ENCODE measurements at regions not wholly inside any gene's neighbourhood (a gene's known extent, or its start where the extent isn't known, plus 50 kb on each side); places are given as distances from the start of the nearest gene placed in this dataset.
A peak's percentile ranks its signal among the peaks of the same experiment; 100 is the strongest.
"Not testable (repeated sequence)": the region's sequence is repeated elsewhere in the genome, so short reads cannot be mapped to it uniquely, and the experiment has no call there.

DNA sequence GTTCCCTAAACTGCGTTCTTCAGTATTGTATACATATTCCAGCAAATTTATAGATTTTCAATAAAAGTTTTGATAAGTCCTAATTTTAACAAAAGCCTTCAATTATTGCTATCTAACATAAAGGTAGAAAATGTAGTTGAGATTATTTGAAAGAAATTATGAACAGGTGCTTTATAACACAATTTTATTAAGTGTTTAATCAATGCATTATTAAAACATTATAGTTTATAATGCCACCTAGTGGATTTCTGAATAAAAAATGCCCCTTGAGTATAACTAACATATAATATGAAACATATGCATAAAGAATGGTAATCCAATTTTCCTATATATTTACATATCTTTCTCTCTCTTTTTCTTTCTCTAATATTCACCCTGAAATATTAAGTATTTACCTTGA, 515.3 kb downstream of the SLC6A15 start:
- POLR2A ChIA-PET, result no interaction called here
- intact Hi-C loops (cut with micrococcal nuclease), result loop anchor here in 1 of 2 donors (1.0 kb wide), 1 partner anchor 1711 kb away; the partner anchor contains the start of gene TMTC2
- H3K27me3 Mint-ChIP-seq, result peaks cover 0 to 3% (median 0%) of the 10 kb centered on the region in 5 donors
- Histone ChIP-seq H3K4me1 (ENCODE audit: control insufficient read depth in 2 of 2, insufficient read depth in 2 of 2, low read length in 2 of 2) (no peaks in the 10 kb centered on the region), H3K27ac (ENCODE audit: low read depth, low read length) (no peak overlapping the region), H3K27me3 (ENCODE audit: control insufficient read depth in 2 of 2, insufficient read depth in 2 of 2, low read length in 2 of 2) (no peaks in the 10 kb centered on the region), H3K36me3 (ENCODE audit: control insufficient read depth in 2 of 3, insufficient read depth in 3 of 3, low read length in 3 of 3) (no peaks in the 10 kb centered on the region), H3K4me3 (ENCODE audit: low read length) (no peak overlapping the region), H3K9me3 (ENCODE audit: control insufficient read depth in 2 of 3, low read length in 3 of 3) (no peaks in the 10 kb centered on the region)
- no peak overlapping the region for H3K27ac Mint-ChIP-seq
- H3K4me1 Mint-ChIP-seq, result no peaks in the 10 kb centered on the region
- no peaks in the 10 kb centered on the region for H3K36me3 Mint-ChIP-seq
- CTCF ChIA-PET, result no interaction called here
- H3K9me3 Mint-ChIP-seq, result peaks cover 0 to 2% (median 0%) of the 10 kb centered on the region in 11 donors
- ATAC-seq, result no peak
- H3K4me3 Mint-ChIP-seq, result no peak overlapping the region
- no peak for DNase-seq

DNA sequence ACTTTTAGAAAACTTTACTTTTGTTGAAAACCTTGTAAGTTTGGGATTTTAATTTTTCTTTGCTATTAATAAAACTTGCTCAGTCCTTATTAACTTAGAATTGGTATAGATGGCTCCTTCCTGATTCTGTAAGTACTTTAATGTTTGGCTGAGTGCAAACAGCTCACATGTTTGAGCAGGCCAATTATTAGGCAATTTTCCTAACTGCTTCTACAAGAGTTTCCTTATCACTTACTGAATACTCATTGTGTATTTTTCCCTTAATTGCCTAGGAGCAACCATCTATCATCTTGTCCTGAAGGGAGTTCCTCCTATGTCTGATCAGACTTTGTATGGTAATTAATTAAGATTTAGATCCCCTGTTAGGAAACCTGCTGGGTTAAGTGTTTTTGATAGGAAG, 521.4 kb downstream of the SLC6A15 start:
- POLR2A ChIA-PET; H3K27ac Mint-ChIP-seq; H3K36me3 Mint-ChIP-seq; H3K4me1 Mint-ChIP-seq; H3K9me3 ChIP-seq (ENCODE audit: control insufficient read depth in 2 of 3, low read length in 3 of 3); H3K27me3 ChIP-seq (ENCODE audit: control insufficient read depth in 2 of 2, insufficient read depth in 2 of 2, low read length in 2 of 2); H3K4me3 Mint-ChIP-seq; H3K36me3 ChIP-seq (ENCODE audit: control insufficient read depth in 2 of 3, insufficient read depth in 3 of 3, low read length in 3 of 3); H3K4me1 ChIP-seq (ENCODE audit: control insufficient read depth in 2 of 2, insufficient read depth in 2 of 2, low read length in 2 of 2); H3K27ac ChIP-seq (ENCODE audit: low read depth, low read length); H3K27me3 Mint-ChIP-seq; DNase-seq; CTCF ChIA-PET; intact Hi-C loops (cut with micrococcal nuclease); H3K4me3 ChIP-seq (ENCODE audit: low read length); ATAC-seq: not testable (repeated sequence)
- H3K9me3 Mint-ChIP-seq, result peaks cover 1 to 14% (median 5%) of the 10 kb centered on the region in 11 donors

DNA sequence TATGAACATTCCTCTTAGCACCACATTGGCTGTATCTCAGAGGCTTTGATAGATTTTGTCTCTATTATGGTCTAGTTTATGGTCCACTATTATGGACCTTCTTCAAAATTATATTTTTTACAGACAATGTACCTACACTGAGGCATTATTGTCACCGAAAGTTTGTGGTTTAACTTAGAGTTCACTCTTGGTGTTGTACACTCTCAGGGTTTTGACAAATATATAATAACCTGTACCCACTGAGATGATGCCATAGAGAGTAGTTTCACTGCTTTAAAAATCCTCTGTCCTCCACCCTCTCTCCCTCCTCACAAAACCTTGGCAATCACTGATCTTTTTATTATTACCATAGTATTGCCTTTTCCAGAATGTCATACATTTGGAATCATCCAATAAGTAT, 528.2 kb downstream of the SLC6A15 start:
- Histone ChIP-seq H3K36me3 (ENCODE audit: control insufficient read depth in 2 of 3, insufficient read depth in 3 of 3, low read length in 3 of 3) (no peaks in the 10 kb centered on the region), H3K27ac (ENCODE audit: low read depth, low read length) (no peak overlapping the region), H3K4me1 (ENCODE audit: control insufficient read depth in 2 of 2, insufficient read depth in 2 of 2, low read length in 2 of 2) (no peaks in the 10 kb centered on the region), H3K9me3 (ENCODE audit: control insufficient read depth in 2 of 3, low read length in 3 of 3) (no peaks in the 10 kb centered on the region), H3K27me3 (ENCODE audit: control insufficient read depth in 2 of 2, insufficient read depth in 2 of 2, low read length in 2 of 2) (no peaks in the 10 kb centered on the region), H3K4me3 (ENCODE audit: low read length) (no peak overlapping the region)
- peaks cover 0 to 19% (median 5%) of the 10 kb centered on the region in 11 donors for H3K9me3 Mint-ChIP-seq
- H3K27me3 Mint-ChIP-seq, result no peaks in the 10 kb centered on the region
- ChIA-PET POLR2A (no interaction called here), CTCF (no interaction called here)
- H3K27ac Mint-ChIP-seq, result no peak overlapping the region
- no peaks in the 10 kb centered on the region for H3K36me3 Mint-ChIP-seq
- H3K4me3 Mint-ChIP-seq, result no peak overlapping the region
- ATAC-seq (no peak), DNase-seq (no peak)
- intact Hi-C loops (cut with micrococcal nuclease), result no loop called here
- no peaks in the 10 kb centered on the region for H3K4me1 Mint-ChIP-seq

GRCh38 chr12:84382486-84382885, 530.1 kb downstream of the SLC6A15 start:
- H3K36me3 ChIP-seq (ENCODE audit: control insufficient read depth in 2 of 3, insufficient read depth in 3 of 3, low read length in 3 of 3); DNase-seq; POLR2A ChIA-PET; H3K27ac Mint-ChIP-seq; H3K4me1 ChIP-seq (ENCODE audit: control insufficient read depth in 2 of 2, insufficient read depth in 2 of 2, low read length in 2 of 2); H3K27me3 Mint-ChIP-seq; H3K27ac ChIP-seq (ENCODE audit: low read depth, low read length); CTCF ChIA-PET; H3K4me3 Mint-ChIP-seq; H3K4me1 Mint-ChIP-seq; ATAC-seq; H3K4me3 ChIP-seq (ENCODE audit: low read length); intact Hi-C loops (cut with micrococcal nuclease); H3K9me3 ChIP-seq (ENCODE audit: control insufficient read depth in 2 of 3, low read length in 3 of 3); H3K36me3 Mint-ChIP-seq; H3K27me3 ChIP-seq (ENCODE audit: control insufficient read depth in 2 of 2, insufficient read depth in 2 of 2, low read length in 2 of 2): not testable (repeated sequence)
- peaks cover 0 to 16% (median 5%) of the 10 kb centered on the region in 11 donors for H3K9me3 Mint-ChIP-seq

- CTCF ChIA-PET, result no interaction called here
- ATAC-seq, result no peak
Observed at GRCh38 chr12:84376320-84376719, 536.3 kb downstream of the SLC6A15 start.

DNA sequence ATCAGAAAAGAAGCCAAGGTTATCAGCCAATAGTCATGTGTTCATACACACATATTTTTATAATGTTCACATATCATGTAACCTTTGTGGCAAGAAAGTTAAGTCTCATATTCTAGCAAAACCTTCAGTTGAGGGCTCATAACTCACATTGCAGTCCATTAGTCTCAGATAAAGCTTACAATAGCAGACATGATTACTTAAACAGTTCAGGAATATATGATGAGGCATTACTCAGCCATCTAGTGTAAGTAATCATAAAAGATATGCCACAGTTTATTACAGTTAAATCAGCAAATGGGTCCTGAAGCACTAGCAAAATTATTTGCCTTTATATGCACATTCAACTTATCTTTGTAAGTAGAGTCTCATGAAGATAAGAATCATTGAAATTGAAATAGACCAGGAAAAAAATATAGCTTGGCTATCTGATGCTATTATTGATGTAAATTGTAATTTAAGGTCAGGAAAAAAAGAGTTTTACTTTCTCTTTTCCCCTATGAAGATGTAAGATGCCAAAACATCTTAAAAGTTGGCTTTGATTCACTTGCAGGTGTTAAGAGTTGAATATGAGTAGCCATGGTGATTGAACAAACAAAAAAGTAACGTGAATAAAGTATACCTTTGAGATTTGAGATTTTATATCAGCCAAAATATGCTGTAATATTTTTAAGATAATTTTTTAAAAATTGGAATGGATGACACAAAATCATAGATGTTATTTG, 537.0 kb downstream of the SLC6A15 start:
- DNase-seq (no peak), ATAC-seq (no peak)
- H3K9me3 ChIP-seq (ENCODE audit: control insufficient read depth in 2 of 3, low read length in 3 of 3), result no peaks in the 10 kb centered on the region
- H3K4me3 Mint-ChIP-seq, result no peak overlapping the region
- H3K9me3 Mint-ChIP-seq, result peaks cover 0 to 11% (median 2%) of the 10 kb centered on the region in 11 donors
- intact Hi-C loops (cut with micrococcal nuclease), result no loop called here
- ChIA-PET POLR2A (no interaction called here), CTCF (no interaction called here)
- no peaks in the 10 kb centered on the region for H3K36me3 ChIP-seq (ENCODE audit: control insufficient read depth in 2 of 3, insufficient read depth in 3 of 3, low read length in 3 of 3)
- no peak overlapping the region for H3K27ac ChIP-seq (ENCODE audit: low read depth, low read length)
- no peaks in the 10 kb centered on the region for H3K27me3 ChIP-seq (ENCODE audit: control insufficient read depth in 2 of 2, insufficient read depth in 2 of 2, low read length in 2 of 2)
- no peaks in the 10 kb centered on the region for H3K4me1 Mint-ChIP-seq
- no peak overlapping the region for H3K27ac Mint-ChIP-seq
- no peak overlapping the region for H3K4me3 ChIP-seq (ENCODE audit: low read length)
- no peaks in the 10 kb centered on the region for H3K27me3 Mint-ChIP-seq
- no peaks in the 10 kb centered on the region for H3K4me1 ChIP-seq (ENCODE audit: control insufficient read depth in 2 of 2, insufficient read depth in 2 of 2, low read length in 2 of 2)
- H3K36me3 Mint-ChIP-seq, result no peaks in the 10 kb centered on the region

More at GRCh38 chr12:84376320-84376719, 536.3 kb downstream of the SLC6A15 start:
- H3K36me3 ChIP-seq (ENCODE audit: control insufficient read depth in 2 of 3, insufficient read depth in 3 of 3, low read length in 3 of 3), result no peaks in the 10 kb centered on the region
- no peaks in the 10 kb centered on the region for H3K27me3 ChIP-seq (ENCODE audit: control insufficient read depth in 2 of 2, insufficient read depth in 2 of 2, low read length in 2 of 2)
- H3K27ac ChIP-seq (ENCODE audit: low read depth, low read length), result no peak overlapping the region
- no peaks in the 10 kb centered on the region for H3K27me3 Mint-ChIP-seq
- intact Hi-C loops (cut with micrococcal nuclease), result no loop called here
- POLR2A ChIA-PET, result no interaction called here
- no peaks in the 10 kb centered on the region for H3K36me3 Mint-ChIP-seq
- peaks cover 0 to 11% (median 2%) of the 10 kb centered on the region in 11 donors for H3K9me3 Mint-ChIP-seq
- H3K4me1 Mint-ChIP-seq, result no peaks in the 10 kb centered on the region
- H3K4me3 ChIP-seq (ENCODE audit: low read length), result no peak overlapping the region
- H3K4me3 Mint-ChIP-seq, result no peak overlapping the region
- no peak for DNase-seq
- no peaks in the 10 kb centered on the region for H3K4me1 ChIP-seq (ENCODE audit: control insufficient read depth in 2 of 2, insufficient read depth in 2 of 2, low read length in 2 of 2)
- no peaks in the 10 kb centered on the region for H3K9me3 ChIP-seq (ENCODE audit: control insufficient read depth in 2 of 3, low read length in 3 of 3)
- H3K27ac Mint-ChIP-seq, result no peak overlapping the region

DNA sequence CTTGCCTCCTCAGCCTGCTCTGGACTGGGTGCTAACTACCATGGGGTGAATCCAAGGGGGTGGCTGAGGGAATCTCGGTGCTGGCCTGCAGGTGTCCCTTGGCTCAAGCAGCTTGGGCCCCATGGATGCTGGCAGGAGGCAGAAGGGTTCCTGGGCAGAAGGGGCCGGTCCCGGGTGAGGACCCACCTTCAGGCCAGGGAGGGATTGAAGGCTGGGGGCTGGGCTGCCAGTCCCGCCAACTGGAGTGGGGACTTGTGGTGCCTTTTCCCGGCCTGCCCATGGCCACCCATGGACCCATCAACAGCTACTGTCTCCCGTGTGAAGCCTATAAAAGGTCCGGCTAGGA, 550.1 kb downstream of the SLC6A15 start:
- no peaks in the 10 kb centered on the region for H3K36me3 Mint-ChIP-seq
- Histone ChIP-seq H3K4me1 (ENCODE audit: control insufficient read depth in 2 of 2, insufficient read depth in 2 of 2, low read length in 2 of 2) (no peaks in the 10 kb centered on the region), H3K27me3 (ENCODE audit: control insufficient read depth in 2 of 2, insufficient read depth in 2 of 2, low read length in 2 of 2) (no peaks in the 10 kb centered on the region), H3K27ac (ENCODE audit: low read depth, low read length) (no peak overlapping the region), H3K36me3 (ENCODE audit: control insufficient read depth in 2 of 3, insufficient read depth in 3 of 3, low read length in 3 of 3) (no peaks in the 10 kb centered on the region), H3K9me3 (ENCODE audit: control insufficient read depth in 2 of 3, low read length in 3 of 3) (no peaks in the 10 kb centered on the region), H3K4me3 (ENCODE audit: low read length) (no peak overlapping the region)
- peaks cover 0 to 5% (median 0%) of the 10 kb centered on the region in 11 donors for H3K9me3 Mint-ChIP-seq
- DNase-seq, result no peak
- no peak overlapping the region for H3K27ac Mint-ChIP-seq
- H3K4me1 Mint-ChIP-seq, result no peaks in the 10 kb centered on the region
- POLR2A ChIA-PET, result no interaction called here
- no peaks in the 10 kb centered on the region for H3K27me3 Mint-ChIP-seq
- H3K4me3 Mint-ChIP-seq, result no peak overlapping the region
- CTCF ChIA-PET, result no interaction called here
- ATAC-seq, result peak; percentile 27
- intact Hi-C loops (cut with micrococcal nuclease), result no loop called here
